Liver (tissue), 3 donors: ENCODE measurements at regions not wholly inside any gene's neighbourhood (a gene's known extent, or its start where the extent isn't known, plus 50 kb on each side); places are given as distances from the start of the nearest gene placed in this dataset.

ENCODE experiments used
- ATF3 ChIP-seq: IDR thresholded peaks from 2 replicates; pipeline ENCODE4 v1.6.1; 2016; ENCODE audit warnings: antibody characterized with exemption
- CTCF ChIP-seq: fragments of 150-350 bp; IDR thresholded peaks from 2 replicates; pipeline ENCODE4 v1.5.1; 2017; ENCODE audit warnings: improper control_type of control experiment, low read depth, low read length; ENCODE audit not compliant: missing input control
- EGR1 ChIP-seq, 2 donors: IDR thresholded peaks; 2 replicates each; pipeline ENCODE4 v1.6.1; 2016 to 2018; ENCODE audit warnings: antibody characterized with exemption in 2 of 2, low read depth in 2 of 2
- FOXA1 ChIP-seq: IDR thresholded peaks from 2 replicates; pipeline ENCODE4 v1.6.1; 2016; ENCODE audit warnings: antibody characterized with exemption
- JUND ChIP-seq, 2 donors: IDR thresholded peaks; 2 replicates each; pipeline ENCODE4 v1.6.1; 2016; ENCODE audit warnings: antibody characterized with exemption in 2 of 2
- MAX ChIP-seq: IDR thresholded peaks from 2 replicates; pipeline ENCODE4 v1.6.1; 2016; ENCODE audit warnings: antibody characterized with exemption
- RXRA ChIP-seq, 2 donors: IDR thresholded peaks; 2 replicates each; pipeline ENCODE4 v1.6.1; 2017 to 2018; ENCODE audit warnings: antibody characterized with exemption in 2 of 2, mild to moderate bottlenecking in 1 of 2
- SP1 ChIP-seq: IDR thresholded peaks from 2 replicates; pipeline ENCODE4 v1.6.1; 2018; ENCODE audit warnings: antibody characterized with exemption, mild to moderate bottlenecking
- TAF1 ChIP-seq: conservative IDR thresholded peaks from 2 replicates; pipeline ENCODE4 v1.6.1; 2016; ENCODE audit warnings: antibody characterized with exemption, mild to moderate bottlenecking
- YY1 ChIP-seq: IDR thresholded peaks from 2 replicates; pipeline ENCODE4 v1.6.1; 2016; ENCODE audit warnings: antibody characterized with exemption, mild to moderate bottlenecking
- donor health status: healthy.
- donor health status: healthy.

- TF ChIP-seq EGR1 (IDR thresholded peaks at IDR 0.05; ENCODE audit: low read depth in 2 of 2) = no peak
- TF ChIP-seq CTCF = no peak
- no peak for TF ChIP-seq JUND (IDR thresholded peaks at IDR 0.05)
- no peak for TF ChIP-seq ATF3
- TF ChIP-seq TAF1 = no peak
- TF ChIP-seq MAX = no peak
- no peak for TF ChIP-seq RXRA (IDR thresholded peaks at IDR 0.05)
- TF ChIP-seq YY1 = no peak
- no peak for TF ChIP-seq SP1
- TF ChIP-seq FOXA1 = no peak
Measured at GRCh38 chr2:237227592-237228280, 142.0 kb downstream of the COPS8 start.
